T-helper 2 cell treated with Interferon-gamma antibody and Interleukin-4, amounts not matched to agents 100 ng/mL and 5 ng/mL, for 36 hours (primary cell): ENCODE measurements at regions not wholly inside any gene's neighbourhood (a gene's known extent, or its start where the extent isn't known, plus 50 kb on each side); places are given as distances from the start of the nearest gene placed in this dataset.

Source experiments
- intact Hi-C: fragments of 100-400 bp; cut with micrococcal nuclease; formaldehyde crosslinking; loops from one replicate; pipeline ENCODE4 v1.15.1; 2023

GRCh38 chr16:74232806-74233465 lies 63.7 kb upstream of the PSMD7 start:
- intact Hi-C loops = no loop called here

- intact Hi-C loops = no loop called here
These were observed 66.5 kb upstream of the PSMD7 start for GRCh38 chr16:74230126-74230525.

GRCh38 chr16:74226338-74226954 lies 70.2 kb upstream of the PSMD7 start:
- intact Hi-C loops = no loop called here

- intact Hi-C loops = no loop called here
These were observed 71.6 kb upstream of the PSMD7 start for GRCh38 chr16:74224828-74225612.

- intact Hi-C loops = no loop called here
These were observed 74.8 kb upstream of the PSMD7 start for GRCh38 chr16:74221828-74222227.

- intact Hi-C loops = no loop called here
These were observed 76.9 kb upstream of the PSMD7 start for GRCh38 chr16:74219706-74220105.

GRCh38 chr16:74218871-74219270 lies 77.7 kb upstream of the PSMD7 start:
- intact Hi-C loops = no loop called here

GRCh38 chr16:74216319-74216718 lies 80.3 kb upstream of the PSMD7 start:
- intact Hi-C loops = no loop called here

- intact Hi-C loops = no loop called here
These were observed 81.4 kb upstream of the PSMD7 start for GRCh38 chr16:74215249-74215648.

GRCh38 chr16:74213372-74213771 lies 83.2 kb upstream of the PSMD7 start:
- intact Hi-C loops = no loop called here

- intact Hi-C loops = no loop called here
These were observed 86.4 kb upstream of the PSMD7 start for GRCh38 chr16:74210245-74210644.

- intact Hi-C loops = no loop called here
These were observed 94.6 kb upstream of the PSMD7 start for GRCh38 chr16:74202009-74202408.

- intact Hi-C loops = no loop called here
These were observed 95.0 kb upstream of the PSMD7 start for GRCh38 chr16:74201576-74201975.

GRCh38 chr16:74200921-74201320 lies 95.7 kb upstream of the PSMD7 start:
- intact Hi-C loops = no loop called here

- intact Hi-C loops = no loop called here
These were observed 96.8 kb upstream of the PSMD7 start for GRCh38 chr16:74199842-74200124.

- intact Hi-C loops = no loop called here
These were observed 97.4 kb upstream of the PSMD7 start for GRCh38 chr16:74199066-74199841.

- intact Hi-C loops = no loop called here
These were observed 104.3 kb upstream of the PSMD7 start for GRCh38 chr16:74192281-74192797.

- intact Hi-C loops = no loop called here
These were observed 106.3 kb upstream of the PSMD7 start for GRCh38 chr16:74190292-74190691.

- intact Hi-C loops = no loop called here
These were observed 107.8 kb upstream of the PSMD7 start for GRCh38 chr16:74188856-74189255.

GRCh38 chr16:74186561-74186971 lies 110.0 kb upstream of the PSMD7 start:
- intact Hi-C loops = no loop called here

GRCh38 chr16:74184839-74185238 lies 111.8 kb upstream of the PSMD7 start:
- intact Hi-C loops = no loop called here
